Hematopoietic multipotent progenitor cell (in vitro differentiated cells): ENCODE measurements at regions not wholly inside any gene's neighbourhood (a gene's known extent, or its start where the extent isn't known, plus 50 kb on each side); places are given as distances from the start of the nearest gene placed in this dataset.
A peak's percentile ranks its signal among the peaks of the same experiment; 100 is the strongest.
"Not testable (repeated sequence)": the region's sequence is repeated elsewhere in the genome, so short reads cannot be mapped to it uniquely, and the experiment has no call there.

Experiments
- DNase-seq, 3 donors: peaks; one replicate each; pipeline ENCODE4 v3.0.0-alpha.2; 2011 to 2015; ENCODE audit warnings: low read depth in 2 of 3, low spot score in 2 of 3

DNA sequence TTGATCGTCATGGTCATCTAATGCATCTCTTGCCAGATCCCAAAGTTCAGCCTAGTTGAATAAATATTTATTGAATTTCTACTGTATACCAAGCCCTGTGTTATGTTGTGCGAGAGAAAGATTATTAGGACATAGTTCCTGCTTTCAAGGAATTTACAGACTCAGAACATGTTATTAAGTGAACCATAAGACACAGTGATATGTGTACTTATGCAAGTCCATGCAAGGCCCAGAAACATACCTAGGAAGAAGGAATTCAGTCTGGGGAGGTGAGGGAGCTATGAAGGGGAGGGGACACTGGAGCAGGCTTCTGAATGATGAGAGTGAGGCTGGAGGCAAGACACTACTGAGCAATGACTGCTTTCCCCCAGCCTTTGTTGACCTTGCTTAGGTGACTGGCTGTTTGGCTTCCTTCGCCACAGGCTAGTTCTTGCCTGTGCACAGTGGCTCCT lies 81.4 kb downstream of the ACAA2 start:
- no peak for DNase-seq

DNA sequence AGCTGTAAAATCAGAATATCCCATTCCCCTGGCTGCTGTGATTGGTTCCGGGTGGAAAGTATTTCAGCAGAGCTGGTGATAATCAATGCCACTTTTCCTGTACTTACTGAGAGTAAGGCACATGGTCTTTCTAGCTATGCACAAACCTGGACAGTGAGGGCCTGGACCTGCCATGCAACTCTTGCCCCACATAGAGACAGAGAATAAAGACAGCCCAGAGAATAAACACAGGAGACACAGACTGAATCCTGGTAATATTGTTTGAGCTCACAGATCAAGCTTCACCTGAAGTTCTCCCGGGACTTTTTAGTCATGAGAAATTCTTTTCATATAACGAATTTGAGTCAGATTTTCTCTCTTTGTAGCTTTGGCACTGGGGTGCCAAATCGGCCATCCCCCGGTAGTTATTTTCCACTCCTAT lies 81.9 kb downstream of the ACAA2 start:
- no peak for DNase-seq

DNA sequence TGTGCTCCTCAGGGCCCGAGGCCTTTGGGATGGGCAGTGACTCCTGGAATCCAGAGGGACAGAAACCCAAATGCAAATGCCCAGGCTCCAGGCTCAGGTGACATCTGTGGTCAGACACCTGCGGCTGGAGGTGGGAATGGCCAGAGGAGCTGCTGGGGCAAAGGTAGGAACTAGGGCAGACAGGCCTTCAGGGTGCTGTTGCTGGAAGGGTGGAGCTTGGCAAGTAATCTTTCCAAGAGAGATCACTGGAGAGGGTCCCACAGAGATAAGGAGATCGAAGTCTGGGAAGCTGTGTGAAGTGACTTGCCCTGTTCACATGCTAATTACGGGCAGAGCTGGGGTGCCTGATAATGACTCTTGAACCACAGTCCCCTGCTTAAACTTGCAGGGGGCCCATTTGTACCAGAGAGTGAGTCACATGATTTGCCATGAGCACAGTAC lies 82.4 kb downstream of the ACAA2 start:
- no peak for DNase-seq

DNA sequence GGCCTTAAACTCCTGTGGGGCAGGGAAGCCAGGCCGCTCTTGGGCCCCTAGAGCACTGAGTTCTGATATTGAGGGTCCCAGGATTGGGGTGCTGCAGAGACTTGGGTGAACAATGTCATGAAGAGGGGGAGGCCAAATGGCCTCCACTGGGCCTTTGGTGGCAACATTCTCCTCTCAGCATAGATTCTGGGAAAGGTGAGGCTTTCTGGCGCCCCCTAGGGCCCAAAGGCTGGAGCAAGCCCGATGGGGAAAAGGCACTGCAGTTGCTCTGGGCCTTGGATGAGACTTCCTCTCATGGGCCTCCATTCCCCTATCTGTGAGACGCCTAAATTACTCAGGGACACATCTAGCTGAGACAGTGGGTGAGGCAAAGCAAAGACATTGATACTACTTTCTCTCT lies 84.8 kb downstream of the ACAA2 start:
- peak in 2 of 3 donors; percentile 23 to 25 for DNase-seq

DNA sequence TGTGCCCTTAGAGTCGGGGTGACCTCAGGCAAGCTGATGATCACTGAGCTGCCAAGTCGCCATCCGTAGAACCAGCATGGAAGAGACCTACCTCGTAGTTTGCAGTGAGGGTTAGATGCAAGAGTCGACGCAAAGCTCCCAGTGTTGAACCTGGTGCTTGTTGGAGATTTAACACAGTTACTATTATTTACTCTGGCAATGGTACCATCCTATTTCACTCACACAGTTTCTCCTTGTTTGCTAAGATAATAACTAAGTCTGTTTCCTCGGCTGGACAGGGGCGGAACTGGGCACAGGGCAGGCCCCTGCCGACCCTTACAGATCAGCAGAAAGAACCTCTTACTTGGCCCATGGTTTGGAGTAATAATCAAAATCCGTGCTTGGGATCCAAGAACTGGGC lies 85.5 kb downstream of the ACAA2 start:
- no peak for DNase-seq

DNA sequence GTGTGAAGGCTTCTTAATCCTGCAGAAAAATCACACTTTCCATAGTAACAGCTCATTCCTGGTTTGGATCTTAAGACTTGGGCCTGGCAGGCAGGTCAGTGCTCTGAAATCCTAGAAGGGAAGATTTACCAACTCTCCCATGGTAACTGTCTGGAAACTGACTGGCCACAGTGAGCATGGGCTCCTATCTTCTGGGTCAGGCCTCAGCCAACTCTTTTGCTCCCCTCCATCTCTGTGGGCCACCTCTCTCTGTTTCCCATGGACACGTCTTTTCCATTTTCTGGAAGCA lies 86.7 kb downstream of the ACAA2 start:
- DNase-seq = no peak

DNA sequence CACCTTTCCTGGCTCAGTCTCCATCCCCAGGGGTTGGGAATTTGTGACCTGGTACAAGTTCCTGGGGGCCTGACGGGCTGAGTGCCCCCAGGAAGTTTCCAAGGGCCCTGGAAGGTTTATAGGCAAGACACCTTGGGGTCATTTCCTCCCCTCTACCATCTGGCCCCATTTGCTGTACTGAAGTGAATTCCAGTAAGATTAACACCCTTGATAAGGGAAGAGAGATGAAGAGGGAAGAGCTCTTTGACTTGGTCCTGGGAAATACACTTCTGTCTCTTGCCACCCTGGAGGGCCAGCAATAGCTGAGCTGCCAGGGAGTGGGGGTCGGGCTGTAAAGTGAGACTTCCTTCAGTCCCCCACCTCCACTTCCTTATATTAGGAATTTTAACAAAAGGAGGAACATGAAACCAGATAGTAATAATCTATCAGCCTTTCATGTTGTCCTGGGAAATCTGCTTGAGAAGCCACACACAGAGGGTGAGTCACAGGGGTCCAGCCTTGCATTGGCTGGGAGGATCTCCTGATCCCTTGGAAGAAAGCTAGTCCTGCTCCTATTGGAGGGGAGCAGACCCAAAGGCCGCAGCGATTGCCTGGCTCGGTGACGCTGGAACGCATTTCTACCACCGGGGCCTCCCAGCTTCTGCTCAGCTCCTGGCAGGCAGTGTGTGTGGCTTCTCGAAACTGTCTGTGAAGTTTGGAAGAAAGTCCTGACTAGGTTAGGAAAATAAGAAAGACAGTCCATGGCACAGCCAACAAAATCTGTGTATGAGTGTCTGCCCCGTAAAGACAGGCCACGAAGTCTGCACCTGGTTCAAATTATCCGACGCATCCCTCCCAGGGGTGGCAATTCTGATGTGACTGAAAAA lies 87.3 kb downstream of the ACAA2 start:
- no peak for DNase-seq

DNA sequence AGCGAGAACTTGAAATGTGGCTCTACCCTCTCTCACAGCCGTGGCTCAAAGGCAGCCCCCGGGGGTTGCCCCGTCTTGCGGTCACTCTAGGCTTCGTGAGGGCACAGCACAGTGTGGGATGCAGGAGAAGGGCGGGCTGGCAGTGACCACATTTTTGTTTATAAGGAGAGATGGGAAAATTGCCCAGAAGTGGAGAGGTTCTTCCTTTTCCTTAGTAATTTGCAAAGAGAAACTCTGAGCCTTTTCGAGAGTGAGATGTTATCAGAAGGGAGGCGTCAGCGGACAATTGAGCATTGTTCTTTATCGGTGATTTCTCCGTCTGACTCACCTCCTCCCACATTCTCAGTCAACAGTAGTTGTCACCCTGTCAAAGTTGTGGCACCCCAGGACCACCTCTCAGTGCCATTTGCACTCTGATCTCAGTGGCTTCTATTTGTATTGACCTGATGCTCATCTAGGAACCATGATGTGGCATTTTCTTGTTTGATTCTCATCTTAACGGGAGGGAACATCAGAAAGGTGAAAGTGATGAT lies 89.6 kb downstream of the ACAA2 start:
- no peak for DNase-seq

DNA sequence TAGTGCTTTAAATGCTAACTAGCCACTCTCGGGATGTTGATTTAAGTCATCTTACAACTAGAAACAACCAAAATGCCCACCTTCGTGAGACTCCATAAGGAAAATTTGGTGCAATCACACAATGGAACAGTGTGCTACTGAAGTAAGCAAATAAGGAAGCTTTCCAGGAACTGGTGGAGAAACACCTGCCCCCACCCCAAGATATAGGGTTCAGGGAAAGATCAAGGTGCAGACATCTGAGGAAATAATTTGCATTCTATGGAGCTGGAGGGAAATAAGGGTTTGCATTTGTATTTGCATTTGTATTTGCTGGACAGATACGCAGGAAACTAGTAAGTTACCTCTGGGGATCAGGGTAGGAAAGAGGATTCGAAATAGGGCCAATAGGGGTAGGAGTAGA lies 90.9 kb downstream of the ACAA2 start:
- no peak for DNase-seq

DNA sequence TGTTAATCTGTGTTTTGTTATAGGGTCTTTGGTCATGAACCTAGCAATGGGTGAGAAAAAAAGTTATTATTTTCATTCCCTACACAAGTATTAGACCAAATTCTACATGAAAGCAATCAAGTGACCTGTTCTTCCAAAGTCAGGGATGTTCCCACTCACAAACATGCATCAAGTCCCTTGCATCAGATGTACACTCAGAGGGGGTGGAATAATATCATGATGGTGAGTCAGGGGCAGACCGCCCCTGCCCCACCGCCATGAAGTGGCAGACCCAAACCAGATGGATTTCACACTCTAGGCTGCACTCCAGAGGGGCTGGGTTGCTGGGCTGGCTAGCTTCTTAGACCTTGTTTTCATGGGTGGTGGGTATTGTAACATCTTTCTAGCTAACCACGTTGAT lies 91.4 kb downstream of the ACAA2 start:
- DNase-seq = no peak

DNA sequence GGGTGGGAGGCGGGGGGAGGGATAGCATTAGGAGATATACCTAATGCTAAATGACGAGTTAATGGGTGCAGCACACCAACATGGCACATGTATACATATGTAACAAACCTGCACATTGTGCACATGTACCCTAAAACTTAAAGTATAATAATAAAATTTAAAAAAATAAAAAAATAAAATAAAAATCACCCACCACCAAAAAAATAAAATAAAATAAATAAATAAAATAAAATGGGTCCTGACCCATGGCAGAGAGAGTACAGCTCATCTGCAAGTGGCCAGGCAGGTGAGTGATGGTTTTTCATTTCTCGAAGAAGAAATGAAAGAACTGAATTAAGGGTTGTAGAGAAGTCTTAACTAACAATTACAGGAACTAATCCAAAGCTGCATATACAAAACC lies 92.4 kb downstream of the ACAA2 start:
- DNase-seq = not testable (repeated sequence)

DNA sequence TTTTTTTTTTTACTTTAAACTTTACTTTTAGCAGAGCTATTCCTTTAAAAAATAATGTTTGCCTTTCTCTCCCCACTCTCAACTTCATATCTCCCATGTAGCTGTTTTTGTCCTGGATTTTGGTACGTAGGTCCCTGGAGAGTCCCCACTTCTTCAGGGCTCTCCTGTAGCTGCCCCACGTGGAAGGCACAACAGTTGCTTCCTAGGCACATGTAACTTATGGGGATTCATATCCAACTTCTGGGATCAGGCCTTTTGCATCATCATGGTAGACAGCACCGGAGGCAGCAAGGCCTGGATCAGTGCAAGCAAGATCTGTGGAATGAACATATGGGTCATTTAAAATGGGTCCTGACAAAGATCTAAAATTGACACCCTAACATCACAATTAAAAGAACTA lies 95.7 kb downstream of the ACAA2 start:
- DNase-seq = no peak

DNA sequence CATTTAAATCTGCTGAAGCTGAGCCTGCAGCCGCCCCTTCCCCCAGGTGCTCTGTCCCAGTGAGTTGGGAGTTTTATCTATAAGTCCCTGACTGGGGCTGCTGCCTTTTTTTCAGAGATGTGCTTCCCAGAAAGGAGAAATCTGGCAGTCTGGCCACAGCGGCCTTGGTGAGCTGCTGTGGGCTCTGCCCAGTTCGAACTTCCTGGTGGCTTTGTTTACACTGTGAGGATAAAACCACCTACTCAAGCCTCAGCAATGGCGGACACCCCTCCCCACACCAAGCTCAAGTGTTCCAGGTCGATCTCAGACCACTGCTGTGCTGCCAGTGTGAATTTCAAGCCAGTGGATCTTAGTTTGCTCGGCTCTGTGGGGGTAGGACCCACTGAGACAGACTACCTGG lies 97.3 kb downstream of the ACAA2 start:
- no peak for DNase-seq

DNA sequence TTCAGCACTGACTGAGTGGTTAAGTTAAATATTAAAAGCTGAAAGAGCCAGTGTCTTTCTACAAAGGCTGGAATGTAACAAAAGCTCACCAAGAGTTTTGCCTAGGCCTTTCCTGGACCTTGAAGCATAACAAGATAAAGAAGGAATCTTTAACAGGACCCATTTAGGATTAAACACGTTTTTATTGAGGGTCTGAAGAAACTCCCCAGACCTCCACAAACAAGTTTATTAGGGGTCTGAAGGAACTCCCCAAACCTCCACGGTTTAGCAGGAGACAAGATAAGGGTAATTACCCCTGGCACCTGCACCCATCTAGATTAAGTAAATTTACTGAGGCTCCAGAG lies 104.0 kb downstream of the ACAA2 start:
- no peak for DNase-seq

DNA sequence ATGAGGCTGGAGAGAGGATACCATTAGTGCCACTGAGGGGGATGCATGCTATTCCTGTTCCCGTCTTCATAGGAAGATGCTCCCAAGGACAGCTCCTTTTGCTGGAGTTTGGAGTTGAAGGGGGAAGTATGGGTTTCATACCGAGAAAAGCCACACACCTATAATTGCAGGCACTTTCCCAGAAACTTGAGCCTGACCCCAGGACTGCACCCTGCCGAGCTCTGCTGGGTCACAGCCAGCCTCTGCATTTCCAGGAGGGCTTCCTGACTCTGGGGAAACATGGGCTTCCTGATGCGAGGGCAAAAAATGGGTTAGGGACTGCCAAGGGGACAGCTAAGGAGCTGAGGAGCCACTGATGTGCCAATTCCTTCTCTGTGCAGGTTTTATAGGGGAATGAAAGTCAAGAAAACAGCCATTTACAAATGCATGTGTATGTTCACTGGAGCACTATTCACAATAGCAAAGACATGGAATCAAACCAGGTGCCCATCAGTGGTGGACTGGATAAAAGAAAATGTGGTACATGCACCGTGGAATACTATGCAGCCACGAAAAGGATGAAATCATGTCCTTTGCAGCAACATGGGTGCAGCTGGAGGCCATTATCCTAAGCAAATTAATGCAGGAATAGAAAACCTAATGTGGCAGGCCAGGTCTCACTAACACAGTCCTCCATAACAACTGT lies 104.5 kb downstream of the ACAA2 start:
- no peak for DNase-seq

DNA sequence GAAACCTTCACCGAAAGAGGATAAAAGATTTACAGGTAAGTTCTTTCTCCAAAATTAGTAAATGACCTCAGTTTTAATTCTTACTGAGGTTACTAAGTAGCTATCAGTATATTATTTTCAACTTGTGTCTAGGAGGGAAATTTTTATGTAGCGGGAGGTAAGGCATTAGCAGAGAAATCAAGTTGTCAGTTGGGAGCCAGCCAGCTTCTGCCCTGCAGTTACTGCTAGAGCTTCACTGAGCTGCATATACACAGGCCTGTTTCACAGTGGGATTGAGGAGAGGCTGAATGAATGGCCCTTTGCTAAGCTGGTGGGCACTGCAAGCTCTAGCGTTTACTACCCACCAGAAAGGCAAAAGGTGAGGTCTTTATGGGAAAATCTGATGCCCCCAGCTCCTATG lies 105.7 kb downstream of the ACAA2 start:
- no peak for DNase-seq

DNA sequence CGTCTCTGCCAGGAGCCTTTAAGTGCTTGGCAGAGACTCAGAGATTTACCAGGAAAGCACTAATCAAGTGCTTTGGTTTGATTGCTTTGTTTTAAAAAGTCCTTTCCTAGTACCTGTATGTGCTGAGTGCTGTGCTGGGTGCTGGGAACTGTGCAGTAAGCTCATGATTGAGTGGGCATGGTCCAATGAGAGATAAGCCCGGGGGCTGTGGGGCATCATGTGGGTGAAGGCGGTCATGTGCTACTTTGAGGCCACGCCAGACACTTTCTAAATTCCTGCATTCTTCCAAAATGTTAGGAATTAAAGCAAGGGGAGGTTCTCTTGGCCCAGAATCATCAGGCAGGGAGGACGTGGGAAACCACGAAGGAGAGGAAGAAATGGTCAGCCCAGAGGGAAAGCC lies 109.0 kb downstream of the ACAA2 start:
- DNase-seq = no peak

DNA sequence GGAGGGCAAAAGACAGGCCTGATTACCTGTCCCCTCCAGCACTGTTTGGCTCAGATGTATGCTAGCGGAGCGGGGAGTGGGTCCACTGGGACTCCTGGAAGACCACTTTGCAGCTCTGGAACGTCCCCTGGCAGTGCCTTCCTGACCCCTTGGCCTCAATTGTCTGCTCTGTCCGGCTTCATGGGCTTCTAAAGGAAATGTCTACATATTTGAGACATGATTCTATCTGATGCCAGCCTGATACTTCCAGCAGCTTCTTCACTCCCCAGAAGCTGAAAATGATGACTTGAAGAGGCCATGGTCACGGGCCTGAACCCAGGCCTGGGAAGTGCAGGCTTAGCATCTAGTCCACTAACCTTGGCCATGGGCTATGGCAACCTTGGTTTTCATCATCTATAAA lies 112.1 kb downstream of the ACAA2 start:
- DNase-seq = no peak

DNA sequence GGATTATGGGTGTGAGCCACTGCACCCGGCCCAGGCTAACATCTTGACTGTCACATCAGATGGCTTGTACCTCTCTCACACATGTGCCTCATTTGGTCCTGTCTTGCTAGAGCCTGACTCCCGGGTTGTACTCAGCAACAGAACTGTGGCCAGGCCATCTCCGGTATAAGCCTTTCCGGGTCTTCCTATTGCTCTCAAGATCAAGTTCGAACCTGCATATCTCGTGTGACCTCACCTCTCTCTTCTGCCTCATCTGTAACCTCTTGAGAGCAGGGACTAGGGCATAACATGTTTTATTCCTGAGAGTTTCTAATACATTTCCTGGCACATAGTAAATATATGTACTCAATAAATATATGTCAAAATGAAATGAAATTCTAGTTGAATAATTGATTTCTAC lies 114.0 kb downstream of the ACAA2 start:
- no peak for DNase-seq

DNA sequence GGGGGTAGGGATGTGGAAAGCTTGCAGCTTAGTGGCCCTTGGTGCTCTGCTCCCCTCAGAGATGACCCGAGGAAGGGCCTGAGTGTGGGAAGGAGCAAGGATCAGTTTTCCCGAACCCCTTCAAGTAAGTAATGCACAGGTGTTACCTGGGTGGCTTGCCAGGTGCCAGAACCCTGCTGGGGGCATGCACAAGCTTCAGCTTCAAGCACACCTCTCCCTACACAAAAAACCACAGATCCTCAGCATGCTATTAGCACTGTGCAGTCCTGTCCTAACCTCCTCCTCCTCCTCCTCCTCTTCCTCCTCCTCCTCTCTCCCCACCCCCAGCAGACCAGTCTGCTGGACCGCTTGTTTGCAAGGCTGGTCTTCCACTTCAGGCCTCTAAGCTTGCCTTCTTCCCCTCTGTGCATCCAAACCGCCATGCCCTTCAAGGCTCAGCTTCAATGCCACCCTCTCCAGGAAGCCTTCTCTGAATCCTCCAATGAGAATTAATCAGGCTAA lies 114.8 kb downstream of the ACAA2 start:
- DNase-seq = no peak

DNA sequence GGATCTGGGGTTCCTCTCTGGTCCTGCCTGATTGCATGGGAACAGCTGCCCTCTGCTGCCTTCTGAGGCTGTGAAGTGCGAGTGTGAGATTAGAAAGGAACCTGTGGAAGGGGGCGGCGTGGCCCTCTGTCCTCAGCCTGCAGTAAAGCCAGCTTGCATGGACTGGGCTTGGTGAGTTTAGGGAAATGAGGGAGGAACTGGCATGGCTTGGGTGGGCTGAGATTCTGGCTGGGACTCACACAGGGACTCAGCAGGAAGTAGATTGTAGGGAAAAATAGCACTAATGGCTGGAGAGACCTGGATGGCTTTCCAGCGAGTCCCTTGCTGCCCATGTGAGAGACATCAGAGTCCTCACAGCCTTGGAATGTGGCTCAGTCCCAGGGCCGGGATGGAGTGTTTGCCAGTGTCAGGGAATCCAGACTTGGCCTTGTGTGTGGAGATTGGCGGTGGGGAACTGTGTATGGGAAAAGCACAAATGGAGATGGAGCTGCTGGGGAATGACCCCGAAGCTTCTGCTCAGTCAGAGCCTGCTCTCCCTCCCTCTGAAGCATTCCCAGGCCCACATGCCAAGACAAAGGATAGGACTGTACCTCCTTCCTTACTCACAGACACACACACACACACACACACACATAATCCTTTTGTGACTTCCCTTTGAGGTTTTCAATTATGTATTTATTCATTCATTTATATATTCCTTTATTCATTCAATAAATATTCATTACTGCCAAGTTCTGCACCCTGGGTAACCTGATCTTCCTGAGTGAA lies 115.4 kb downstream of the ACAA2 start:
- no peak for DNase-seq
